DOHH2 (cell line): ENCODE measurements at regions not wholly inside any gene's neighbourhood (a gene's known extent, or its start where the extent isn't known, plus 50 kb on each side); places are given as distances from the start of the nearest gene placed in this dataset.

Experiments
- EZH2phosphoT487 ChIP-seq: fragments of 200-600 bp; sonication (generic); IDR thresholded peaks from 2 replicates; pipeline ENCODE4 v1.6.1; 2017; ENCODE audit warnings: borderline replicate concordance, mild to moderate bottlenecking, antibody characterized with exemption, low read length, moderate library complexity, mixed read lengths
- TF ChIP-seq, protein P1 (sequence below): fragments of 200-600 bp; sonication (generic); IDR thresholded peaks from one replicate; pipeline ENCODE4 v1.5.1; 2014; ENCODE audit warnings: antibody characterized with exemption, mild to moderate bottlenecking, low read depth, low read length; ENCODE audit not compliant: poor library complexity, severe bottlenecking

DNA sequence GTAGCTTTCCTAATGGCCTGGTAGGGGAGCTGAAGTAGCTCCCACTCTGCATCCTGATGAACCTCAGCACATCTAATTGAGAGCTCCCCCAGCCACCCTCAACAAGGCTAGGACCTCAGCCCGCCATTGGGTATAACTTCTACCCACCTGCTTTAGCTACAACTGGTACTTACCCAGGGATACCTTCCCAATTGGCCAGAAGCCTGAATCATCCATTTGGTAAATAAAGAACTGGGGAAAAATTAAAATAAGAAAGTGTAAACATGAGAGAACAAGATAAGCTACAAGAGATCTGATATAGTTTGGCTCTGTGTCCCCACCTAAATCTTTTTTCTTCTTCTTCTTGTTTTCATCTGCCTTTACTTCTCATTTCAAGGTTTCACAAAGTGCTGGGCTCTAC is 372.0 kb downstream of the CMPK2 start:
- TF ChIP-seq, protein P1, sequence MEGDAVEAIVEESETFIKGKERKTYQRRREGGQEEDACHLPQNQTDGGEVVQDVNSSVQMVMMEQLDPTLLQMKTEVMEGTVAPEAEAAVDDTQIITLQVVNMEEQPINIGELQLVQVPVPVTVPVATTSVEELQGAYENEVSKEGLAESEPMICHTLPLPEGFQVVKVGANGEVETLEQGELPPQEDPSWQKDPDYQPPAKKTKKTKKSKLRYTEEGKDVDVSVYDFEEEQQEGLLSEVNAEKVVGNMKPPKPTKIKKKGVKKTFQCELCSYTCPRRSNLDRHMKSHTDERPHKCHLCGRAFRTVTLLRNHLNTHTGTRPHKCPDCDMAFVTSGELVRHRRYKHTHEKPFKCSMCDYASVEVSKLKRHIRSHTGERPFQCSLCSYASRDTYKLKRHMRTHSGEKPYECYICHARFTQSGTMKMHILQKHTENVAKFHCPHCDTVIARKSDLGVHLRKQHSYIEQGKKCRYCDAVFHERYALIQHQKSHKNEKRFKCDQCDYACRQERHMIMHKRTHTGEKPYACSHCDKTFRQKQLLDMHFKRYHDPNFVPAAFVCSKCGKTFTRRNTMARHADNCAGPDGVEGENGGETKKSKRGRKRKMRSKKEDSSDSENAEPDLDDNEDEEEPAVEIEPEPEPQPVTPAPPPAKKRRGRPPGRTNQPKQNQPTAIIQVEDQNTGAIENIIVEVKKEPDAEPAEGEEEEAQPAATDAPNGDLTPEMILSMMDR, result no peak
- no peak for TF ChIP-seq EZH2phosphoT487
